ENCODE measurements at regions not wholly inside any gene's neighbourhood (a gene's known extent, or its start where the extent isn't known, plus 50 kb on each side); places are given as distances from the start of the nearest gene placed in this dataset.
"Not testable (repeated sequence)": the region's sequence is repeated elsewhere in the genome, so short reads cannot be mapped to it uniquely, and the experiment has no call there.

DNA sequence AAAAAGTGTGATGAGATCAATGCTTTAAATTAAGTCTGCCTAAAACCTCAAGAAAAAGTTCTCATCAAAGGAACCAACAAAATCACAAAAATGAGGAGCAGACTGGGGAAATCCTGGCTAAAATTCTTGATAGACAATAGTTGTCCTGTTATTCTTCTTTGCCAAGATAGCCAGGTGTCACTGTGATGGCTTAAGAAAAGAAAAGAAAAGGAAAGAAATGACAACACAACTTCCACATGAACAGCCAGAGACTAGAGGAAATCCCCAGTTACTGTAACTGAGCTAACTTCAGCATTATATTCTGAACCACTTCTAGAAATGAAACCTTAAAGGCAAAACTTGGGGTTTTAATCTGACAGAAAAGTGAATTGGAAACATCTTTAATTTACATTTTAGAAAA is 129.6 kb downstream of the CD24 start:
- DNase-seq, result no peak

DNA sequence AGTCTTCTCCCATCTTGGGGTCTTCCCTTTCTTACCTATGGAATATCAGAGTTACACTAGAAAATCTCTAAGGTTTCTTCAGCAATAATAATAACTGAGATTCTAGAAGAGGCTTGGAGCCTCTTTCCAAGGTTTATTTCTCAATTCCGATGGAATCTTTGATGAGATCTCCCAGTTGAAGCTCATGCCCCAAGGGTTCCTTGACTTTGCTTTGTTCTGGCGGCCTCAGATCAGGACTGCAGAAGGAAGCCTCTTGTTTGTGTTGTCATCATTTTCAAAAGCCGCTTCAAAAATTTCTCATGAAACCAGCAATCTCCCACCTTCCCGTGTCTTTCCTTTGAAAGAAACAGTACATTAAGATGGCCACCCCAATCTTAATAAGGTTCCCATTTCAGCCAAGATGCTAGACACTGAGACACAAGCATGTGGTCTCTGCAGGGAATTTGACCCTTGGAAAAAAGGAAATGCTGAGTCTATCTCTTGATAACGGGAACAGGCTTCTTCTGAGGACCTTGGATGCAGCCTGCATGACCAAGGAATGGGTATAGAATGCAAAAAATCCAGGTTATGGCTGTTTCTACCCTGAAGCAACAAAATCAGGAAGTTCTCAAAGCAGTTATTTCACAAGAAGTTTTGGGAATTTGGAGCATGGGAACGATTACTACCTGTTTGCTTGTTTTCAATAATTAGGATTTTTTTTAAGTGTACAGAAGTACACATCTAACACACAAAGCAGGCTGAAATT is 141.6 kb downstream of the CD24 start:
- no peak for DNase-seq

DNA sequence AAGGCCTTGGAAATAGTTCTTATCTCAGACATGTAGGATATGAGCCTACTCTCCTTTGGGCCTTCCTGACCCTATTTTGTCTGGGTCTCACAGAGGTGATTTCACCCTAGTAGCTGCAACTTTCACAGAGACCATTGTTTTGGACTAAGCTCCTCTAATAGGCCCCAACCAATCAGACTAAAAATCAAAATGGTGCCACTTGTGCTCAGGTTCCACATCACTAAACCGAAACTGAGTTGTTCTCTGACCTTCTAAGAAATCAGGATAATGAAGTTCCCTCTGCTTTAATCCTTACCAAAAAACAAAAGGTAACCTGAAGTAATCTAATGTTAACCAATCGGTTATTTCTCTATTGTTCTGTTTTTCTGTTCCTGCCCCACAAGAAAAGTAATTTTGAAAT is 143.6 kb downstream of the CD24 start:
- DNase-seq, result no peak

GRCh38 chr6:106829451-106829850 is 145.1 kb downstream of the CD24 start:
- DNase-seq, result no peak

DNA sequence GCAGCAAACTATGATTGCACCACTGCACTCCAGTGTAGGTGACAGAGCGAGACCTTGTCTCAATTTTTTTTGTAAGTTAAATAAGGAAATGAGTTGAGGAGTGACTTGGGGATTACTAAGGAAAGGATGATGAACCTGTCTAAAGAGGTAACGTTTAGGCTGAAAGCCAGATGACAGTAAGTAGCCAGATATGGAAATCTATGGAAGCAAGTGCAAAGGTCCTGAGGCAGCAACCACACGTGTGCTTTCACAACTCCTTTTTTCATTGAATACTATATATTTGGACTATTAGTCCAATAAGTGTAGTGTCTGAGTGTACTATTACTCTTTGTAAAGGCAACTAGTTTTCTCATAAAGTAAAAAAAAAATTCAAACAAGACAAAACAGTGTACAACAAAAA is 147.4 kb downstream of the CD24 start:
- no peak for DNase-seq

DNA sequence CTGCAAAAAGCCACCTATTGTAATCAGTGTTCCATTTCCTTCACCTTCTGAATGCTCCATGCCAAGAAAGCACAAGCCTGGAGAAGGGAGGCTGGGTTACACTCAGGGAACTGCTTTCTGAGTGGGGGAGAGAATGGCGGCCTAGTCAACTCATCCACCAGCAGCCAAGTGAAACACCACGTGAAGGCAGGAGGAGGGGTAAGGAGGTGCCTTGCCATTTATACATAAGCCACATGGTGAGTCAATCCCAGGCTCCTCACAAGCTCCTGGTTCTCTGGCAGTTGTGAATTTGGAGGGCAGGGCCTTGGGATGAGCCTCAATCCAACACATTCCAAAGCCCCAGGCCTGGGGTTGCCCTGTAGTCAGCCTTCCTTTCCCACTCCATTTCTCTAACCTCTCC is 149.4 kb downstream of the CD24 start:
- no peak for DNase-seq

DNA sequence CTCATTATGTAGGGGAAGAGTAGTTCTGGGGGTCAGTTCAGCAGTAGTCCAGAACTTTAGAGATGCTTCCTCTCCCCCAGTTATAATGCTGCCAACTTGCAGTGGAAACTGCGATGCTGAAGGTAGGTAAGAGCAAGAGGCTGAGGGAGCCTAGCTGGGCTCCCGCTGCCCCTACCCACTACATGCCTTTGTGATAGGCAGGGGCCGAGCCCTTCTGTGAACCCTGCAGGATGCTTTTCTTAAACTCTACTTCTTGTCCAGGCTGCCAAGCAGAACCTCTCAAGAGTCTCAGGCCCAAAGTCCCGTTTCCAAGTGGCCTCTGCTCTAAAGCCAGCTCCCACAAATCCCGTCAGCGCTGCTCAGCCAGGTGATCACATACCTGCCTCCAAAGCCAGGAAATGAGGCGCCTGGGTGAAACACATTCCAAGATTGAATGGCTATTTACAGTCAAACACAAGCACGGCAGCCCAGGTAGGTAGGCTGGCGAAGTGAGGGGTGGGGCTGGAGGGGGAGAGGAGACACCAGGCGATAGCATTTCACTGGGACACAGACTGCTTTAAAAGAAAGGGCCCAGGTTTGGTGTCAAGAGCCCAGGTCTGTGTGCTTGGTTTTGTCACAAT is 150.7 kb downstream of the CD24 start:
- no peak for DNase-seq

GRCh38 chr6:106823058-106823457 is 151.5 kb downstream of the CD24 start:
- DNase-seq, result no peak

- DNase-seq, result no peak
Measured at GRCh38 chr6:106820412-106820852, 154.1 kb downstream of the CD24 start.

- DNase-seq, result no peak
Measured at GRCh38 chr6:106811088-106811686, 163.3 kb downstream of the CD24 start.

DNA sequence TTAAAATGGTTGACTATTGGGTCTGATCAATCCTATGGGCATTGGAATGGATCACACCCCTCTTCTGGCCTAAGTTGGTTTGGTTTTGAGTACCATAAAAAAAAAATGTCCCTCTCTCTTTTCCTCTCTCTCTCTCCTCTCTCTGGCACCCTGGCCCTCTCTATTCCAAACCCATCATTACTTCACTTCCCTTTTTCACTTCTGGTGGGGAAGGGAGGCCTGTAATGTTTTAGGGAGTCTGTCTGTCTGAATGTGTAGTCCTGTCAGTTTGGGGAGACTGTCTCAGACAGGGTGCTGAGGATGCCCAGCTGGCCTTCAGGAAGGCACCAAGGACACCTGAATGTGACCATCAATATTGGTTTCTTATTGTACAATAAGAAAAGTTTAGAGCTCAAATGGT is 165.8 kb downstream of the CD24 start:
- DNase-seq, result no peak

GRCh38 chr6:106807947-106808611 is 166.4 kb downstream of the CD24 start:
- no peak for DNase-seq

GRCh38 chr6:106806253-106806652 is 168.3 kb downstream of the CD24 start:
- not testable (repeated sequence) for DNase-seq

DNA sequence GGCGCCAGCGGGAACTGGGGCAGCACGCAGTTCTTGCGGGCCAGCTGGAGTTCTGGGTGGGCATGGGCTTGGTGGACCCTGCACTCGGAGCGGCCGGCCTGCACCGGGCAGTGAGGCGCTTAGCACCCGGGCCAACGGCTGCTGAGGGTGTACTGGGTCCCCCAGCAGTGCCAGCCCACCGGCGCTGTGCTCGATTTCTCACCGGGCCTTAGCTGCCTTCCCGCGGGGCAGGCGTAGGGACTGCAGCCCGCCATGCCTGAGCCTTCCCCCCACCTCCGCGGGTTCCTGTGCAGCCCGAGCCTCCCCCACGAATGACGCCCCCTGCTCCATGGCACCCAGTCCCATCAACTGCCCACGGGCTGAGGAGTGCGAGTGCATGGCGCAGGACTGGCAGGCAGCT is 168.8 kb downstream of the CD24 start:
- DNase-seq, result no peak

GRCh38 chr6:106804346-106805335 is 169.9 kb downstream of the CD24 start:
- no peak for DNase-seq

GRCh38 chr6:106803188-106803587 is 171.3 kb downstream of the CD24 start:
- DNase-seq, result no peak

DNA sequence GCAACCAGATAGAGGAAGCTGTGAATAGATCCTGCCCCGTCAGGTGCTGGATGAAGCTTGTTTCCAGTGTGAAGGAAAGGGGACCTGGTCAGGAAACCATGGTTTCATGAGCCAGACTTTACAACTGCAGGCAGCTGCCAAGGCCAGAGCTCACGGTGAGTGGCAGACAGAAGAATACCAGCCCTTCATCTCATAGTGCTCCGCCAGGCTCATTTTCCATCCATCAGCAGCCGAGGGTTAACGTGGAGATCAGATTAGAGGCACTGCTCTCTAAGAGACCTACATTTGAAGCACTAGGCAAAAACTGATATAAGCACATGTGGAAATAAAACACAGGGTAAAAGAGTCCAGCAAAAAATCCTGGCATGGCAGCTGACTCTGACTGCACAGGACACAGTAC is 172.4 kb downstream of the CD24 start:
- DNase-seq, result no peak

GRCh38 chr6:106801256-106801655 is 171.9 kb downstream of the QRSL1 start:
- DNase-seq, result no peak

GRCh38 chr6:106800379-106800778 is 171.0 kb downstream of the QRSL1 start:
- DNase-seq, result no peak

DNA sequence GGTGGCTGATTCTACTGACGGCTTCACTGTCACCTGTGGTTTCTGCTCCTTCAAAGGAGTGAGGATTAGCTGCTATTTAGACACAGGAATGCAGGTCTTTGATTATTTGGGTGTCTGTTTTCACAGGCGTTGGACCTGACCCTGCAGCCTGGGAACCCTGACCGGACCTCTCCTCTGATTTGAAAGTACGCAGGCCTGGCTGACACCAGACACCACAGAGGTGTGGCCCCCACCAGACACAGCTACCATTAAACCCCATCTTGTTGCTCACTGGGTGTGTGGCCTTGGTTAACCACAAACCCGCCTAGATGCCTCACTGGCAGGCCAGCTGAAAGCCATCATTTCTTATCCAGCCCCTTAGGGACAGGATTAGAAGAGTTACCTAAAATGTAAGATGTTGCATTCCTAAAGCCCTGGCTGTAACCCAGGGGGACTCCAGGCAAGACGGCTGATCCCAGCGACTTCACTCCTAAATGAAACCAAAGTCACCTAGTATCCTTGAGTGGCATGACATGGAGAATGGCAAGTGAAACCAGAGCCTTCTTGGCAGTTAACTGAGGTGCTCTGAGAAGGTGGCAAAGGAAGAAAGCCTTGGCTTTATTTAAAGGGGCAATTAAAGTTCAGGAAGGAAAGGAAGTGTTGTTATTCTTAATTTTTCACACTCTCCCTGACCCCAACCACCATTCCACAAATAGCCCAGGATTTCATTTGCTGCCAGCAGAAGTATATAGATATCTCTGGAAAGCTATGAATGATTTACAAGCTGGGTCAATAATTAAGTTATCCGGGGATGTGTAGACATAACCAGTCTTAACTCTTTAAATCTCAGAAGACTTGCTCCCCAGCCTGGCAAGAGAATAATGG is 169.9 kb downstream of the QRSL1 start:
- DNase-seq, result peak; percentile 11

DNA sequence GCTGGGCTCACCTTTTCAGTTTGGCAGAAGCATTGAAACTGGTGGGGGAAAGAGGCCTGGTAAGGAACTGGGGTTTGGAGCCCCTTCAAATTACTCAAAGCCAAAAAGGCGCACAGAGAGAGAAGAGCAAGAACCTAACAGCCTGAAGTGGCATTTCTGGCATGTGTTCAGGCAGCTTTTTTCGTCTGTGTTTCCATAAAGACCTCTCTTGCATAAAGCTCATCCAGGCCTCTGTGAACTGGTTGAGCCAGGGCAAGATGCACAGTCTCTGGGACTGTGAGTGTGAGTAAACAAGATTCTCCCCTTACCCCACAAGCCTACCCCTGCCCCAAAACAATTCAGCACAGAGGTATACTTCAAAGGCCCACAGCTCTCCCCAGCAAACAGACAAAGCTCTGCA is 167.8 kb downstream of the QRSL1 start:
- DNase-seq, result no peak

DNA sequence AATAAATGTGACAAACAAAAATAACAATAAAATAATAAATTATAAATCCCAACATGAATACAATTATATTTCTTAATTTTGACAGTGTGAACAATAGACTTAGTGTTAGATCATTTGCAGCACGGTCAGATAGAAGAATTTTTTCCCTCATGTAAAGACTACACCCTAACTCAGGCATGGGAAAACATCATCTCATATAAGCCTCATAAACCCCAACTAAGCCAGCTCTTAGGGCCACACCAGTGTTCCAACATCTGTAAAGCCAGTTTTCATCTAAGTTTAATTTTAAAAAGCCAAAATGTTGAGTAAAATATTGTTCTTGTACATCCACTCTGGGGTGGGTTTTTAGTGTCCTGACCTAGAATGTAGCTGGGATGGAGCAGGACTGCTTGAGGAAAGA is 167.4 kb downstream of the QRSL1 start:
- DNase-seq, result no peak

Measured in activated CD4-positive, alpha-beta T cell treated with anti-CD3 and anti-CD28 coated beads for 48 hours (primary cell).